ENCODE measurements at regions not wholly inside any gene's neighbourhood (a gene's known extent, or its start where the extent isn't known, plus 50 kb on each side); places are given as distances from the start of the nearest gene placed in this dataset.
"Not testable (repeated sequence)": the region's sequence is repeated elsewhere in the genome, so short reads cannot be mapped to it uniquely, and the experiment has no call there.

DNA sequence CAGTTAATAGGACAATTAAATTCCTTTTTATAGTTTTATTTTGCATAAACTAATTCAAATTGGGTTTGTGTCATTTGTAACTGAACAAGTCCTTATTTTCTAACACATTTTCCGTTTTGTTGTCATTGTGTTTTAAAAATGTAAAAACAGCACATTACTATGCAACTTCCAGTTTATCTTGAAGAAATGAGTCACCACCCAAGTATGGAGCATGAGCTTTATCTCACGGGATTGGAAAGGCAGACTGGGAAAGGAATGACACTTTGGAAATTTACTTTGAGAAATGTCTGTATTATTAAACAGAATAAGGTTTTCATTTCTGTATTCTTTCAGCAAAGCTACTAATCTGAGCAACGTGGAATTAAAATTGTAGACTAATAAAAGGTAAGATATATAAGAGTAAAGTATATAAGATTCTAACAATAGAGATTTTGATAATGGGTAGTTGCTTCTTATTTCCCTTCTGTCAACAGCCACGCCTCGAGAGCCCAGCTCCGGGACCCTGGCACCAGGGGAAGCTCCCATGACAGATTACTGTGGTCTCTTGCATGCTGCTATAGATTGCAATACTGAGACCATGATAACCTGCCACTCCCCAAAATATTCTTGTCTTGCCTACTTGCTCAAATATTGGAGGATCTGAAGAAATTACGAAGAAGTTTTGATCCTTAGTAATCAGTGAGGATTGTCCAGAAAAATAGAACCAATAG lies 433.1 kb downstream of the CHSY3 start:
- no peak for ATAC-seq
- Mint-ChIP-seq H3K27ac (no peak overlapping the region), H3K36me3 (no peaks in the 10 kb centered on the region), H3K9me3 (peaks cover 0 to 3% of the 10 kb centered on the region in 2 donors)
- DNase-seq (ENCODE audit: low spot score in 2 of 2): no peak

DNA sequence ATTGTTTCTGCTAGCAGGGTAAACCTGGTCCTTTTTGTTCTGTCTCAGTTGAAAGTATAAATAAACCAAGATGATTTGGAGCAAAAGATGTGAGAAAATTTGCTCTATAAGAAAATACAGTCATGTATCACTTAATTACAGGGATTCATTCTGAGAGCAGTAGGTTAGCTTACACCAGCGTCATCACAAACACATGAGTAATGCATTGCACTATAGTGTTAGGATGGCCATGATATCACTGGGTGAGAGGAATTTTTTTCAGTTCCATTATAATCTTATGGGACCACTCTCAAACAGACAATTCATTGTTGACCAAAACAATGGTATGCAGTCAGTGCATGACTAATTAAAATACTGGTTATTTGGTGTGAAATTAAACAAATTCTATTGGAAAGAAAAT lies 430.9 kb downstream of the CHSY3 start:
- Mint-ChIP-seq H3K9me3 (peaks cover 0 to 6% of the 10 kb centered on the region in 2 donors), H3K27ac (no peak overlapping the region), H3K36me3 (no peaks in the 10 kb centered on the region)
- DNase-seq (ENCODE audit: low spot score in 2 of 2) (no peak), ATAC-seq (no peak)

- Mint-ChIP-seq H3K9me3 (peaks cover 6% of the 10 kb centered on the region in 2 donors), H3K36me3 (no peaks in the 10 kb centered on the region), H3K27ac (no peak overlapping the region)
- DNase-seq (ENCODE audit: low spot score in 2 of 2) (no peak), ATAC-seq (no peak)
Observed at GRCh38 chr5:130333089-130333488, 428.8 kb downstream of the CHSY3 start.

GRCh38 chr5:130331332-130331731 lies 427.1 kb downstream of the CHSY3 start:
- Mint-ChIP-seq H3K36me3 (no peaks in the 10 kb centered on the region), H3K9me3 (peaks cover 6% of the 10 kb centered on the region in 2 donors), H3K27ac (no peak overlapping the region)
- ATAC-seq (no peak), DNase-seq (ENCODE audit: low spot score in 2 of 2) (no peak)

DNA sequence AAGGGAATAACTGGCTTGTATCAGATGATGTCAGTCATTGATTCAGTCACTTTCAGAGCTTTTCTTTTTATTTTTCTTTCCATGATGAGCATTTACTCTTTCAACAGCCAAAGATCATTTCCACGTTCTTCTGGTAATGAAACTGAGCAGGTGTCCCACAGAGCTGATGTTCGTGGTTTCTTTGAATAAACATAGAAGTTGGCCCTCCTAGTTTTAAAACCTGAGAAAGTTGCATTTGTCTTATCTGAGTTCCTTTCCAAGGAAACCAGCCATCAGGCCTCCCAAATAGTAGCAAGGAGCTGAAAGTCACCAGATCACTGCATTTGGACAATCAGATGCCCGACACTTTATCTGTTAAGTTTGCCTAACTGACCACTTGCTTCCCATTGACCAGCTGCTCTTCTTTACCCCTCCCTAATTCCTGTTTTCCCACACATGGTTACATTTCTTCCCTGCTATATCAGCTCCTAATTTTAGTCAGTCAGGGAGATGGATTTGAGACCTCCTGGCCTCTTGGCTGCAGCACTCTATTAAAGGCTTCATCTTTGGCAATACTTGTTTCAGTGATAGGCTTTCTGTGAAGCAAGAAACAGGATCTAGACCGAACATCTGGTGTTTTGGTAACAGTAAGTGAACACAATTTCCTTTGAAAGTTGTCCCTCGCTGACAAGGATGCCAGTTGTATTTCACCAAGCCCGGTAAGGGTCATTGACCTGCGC lies 420.8 kb downstream of the CHSY3 start:
- ATAC-seq (no peak), DNase-seq (ENCODE audit: low spot score in 2 of 2) (no peak)
- peaks cover 12% of the 10 kb centered on the region in 2 donors for H3K9me3 Mint-ChIP-seq
- peaks cover 0 to 4% of the 10 kb centered on the region in 2 donors for H3K36me3 Mint-ChIP-seq
- no peak overlapping the region for H3K27ac Mint-ChIP-seq

DNA sequence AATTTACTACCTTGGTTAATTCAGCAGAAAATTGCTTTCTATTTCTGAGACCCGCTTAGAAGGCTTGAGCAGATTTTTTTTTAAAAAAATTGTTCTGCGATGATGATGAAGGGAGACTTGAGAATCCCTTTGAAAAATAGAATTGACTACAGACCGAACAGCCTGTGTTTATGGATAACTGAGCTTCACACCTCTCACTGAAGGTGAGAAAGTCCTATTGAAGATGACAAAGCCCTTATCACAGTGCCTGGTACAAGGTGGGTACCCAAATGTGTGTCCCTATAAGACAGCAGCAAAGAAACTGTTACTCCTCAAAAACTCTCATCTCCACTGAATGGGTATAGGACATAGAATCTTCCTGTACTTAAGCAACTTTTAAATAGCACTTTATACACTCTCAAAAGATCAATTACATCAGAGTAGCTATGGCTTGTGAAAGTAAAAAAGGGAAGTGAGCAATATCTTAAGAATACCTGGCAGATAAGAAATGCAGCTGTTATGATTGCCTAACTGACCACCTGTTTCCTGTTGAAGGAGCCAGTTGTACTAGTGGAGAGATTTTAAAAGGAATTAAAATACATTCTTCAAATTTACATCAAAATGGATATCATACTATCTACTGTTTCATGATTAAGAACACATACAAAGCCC lies 419.7 kb downstream of the CHSY3 start:
- H3K27ac Mint-ChIP-seq: no peak overlapping the region
- DNase-seq (ENCODE audit: low spot score in 2 of 2): no peak
- ATAC-seq: no peak
- H3K9me3 Mint-ChIP-seq: peaks cover 6 to 12% of the 10 kb centered on the region in 2 donors
- peaks cover 0 to 4% of the 10 kb centered on the region in 2 donors for H3K36me3 Mint-ChIP-seq

- peaks cover 6 to 12% of the 10 kb centered on the region in 2 donors for H3K9me3 Mint-ChIP-seq
- peaks cover 0 to 4% of the 10 kb centered on the region in 2 donors for H3K36me3 Mint-ChIP-seq
- no peak for ATAC-seq
- no peak for DNase-seq (ENCODE audit: low spot score in 2 of 2)
- H3K27ac Mint-ChIP-seq: no peak overlapping the region
Observed at GRCh38 chr5:130321931-130322330, 417.7 kb downstream of the CHSY3 start.

GRCh38 chr5:130316971-130317680 lies 412.9 kb downstream of the CHSY3 start:
- no peak for ATAC-seq
- Mint-ChIP-seq H3K9me3 (peaks cover 0 to 13% of the 10 kb centered on the region in 2 donors), H3K27ac (no peak overlapping the region), H3K36me3 (no peaks in the 10 kb centered on the region)
- no peak for DNase-seq (ENCODE audit: low spot score in 2 of 2)

DNA sequence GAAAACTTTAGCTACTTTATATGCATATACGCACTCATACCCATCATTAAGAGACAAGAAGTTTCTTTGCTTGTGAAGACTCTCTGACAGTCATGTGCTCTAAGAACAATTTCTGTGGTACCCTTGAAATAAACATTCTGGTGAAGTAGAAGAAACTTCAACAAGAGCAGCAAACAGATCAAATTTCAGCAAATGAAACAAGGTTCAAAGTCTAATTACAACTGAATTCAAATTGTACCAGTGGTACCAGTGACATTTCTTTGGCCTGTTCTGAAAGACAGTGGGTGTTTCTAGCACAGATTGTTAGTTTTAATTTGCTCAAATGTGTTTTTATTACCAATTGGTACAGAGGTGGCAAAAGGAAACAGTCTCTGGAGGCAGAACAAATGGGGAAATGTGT lies 391.0 kb downstream of the CHSY3 start:
- ATAC-seq (no peak), DNase-seq (ENCODE audit: low spot score in 2 of 2) (no peak)
- Mint-ChIP-seq H3K36me3 (no peaks in the 10 kb centered on the region), H3K9me3 (no peaks in the 10 kb centered on the region), H3K27ac (no peak overlapping the region)

GRCh38 chr5:130294798-130295197 lies 390.5 kb downstream of the CHSY3 start:
- H3K36me3 Mint-ChIP-seq; H3K27ac Mint-ChIP-seq; ATAC-seq; DNase-seq (ENCODE audit: low spot score in 2 of 2); H3K9me3 Mint-ChIP-seq: not testable (repeated sequence)

DNA sequence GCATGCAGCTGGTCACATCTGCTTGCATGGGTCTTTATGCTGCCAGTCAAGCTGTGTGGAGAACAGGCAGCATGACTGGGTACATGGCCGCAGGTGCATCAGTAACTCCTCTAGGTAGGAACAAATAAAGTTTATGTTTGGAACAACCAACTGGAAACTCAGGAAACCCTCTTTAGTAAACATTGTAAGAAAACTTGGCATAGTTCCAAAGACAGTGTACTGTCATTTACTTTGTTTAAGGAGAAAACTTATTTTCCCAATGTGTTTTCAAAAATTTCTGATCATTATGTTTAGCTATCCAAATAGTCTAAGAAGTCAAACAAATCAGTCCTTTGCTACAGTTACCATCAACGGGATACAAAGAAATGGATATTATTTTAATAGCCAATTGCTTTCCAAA lies 386.0 kb downstream of the CHSY3 start:
- ATAC-seq (no peak), DNase-seq (ENCODE audit: low spot score in 2 of 2) (no peak)
- Mint-ChIP-seq H3K27ac (no peak overlapping the region), H3K9me3 (no peaks in the 10 kb centered on the region), H3K36me3 (no peaks in the 10 kb centered on the region)

DNA sequence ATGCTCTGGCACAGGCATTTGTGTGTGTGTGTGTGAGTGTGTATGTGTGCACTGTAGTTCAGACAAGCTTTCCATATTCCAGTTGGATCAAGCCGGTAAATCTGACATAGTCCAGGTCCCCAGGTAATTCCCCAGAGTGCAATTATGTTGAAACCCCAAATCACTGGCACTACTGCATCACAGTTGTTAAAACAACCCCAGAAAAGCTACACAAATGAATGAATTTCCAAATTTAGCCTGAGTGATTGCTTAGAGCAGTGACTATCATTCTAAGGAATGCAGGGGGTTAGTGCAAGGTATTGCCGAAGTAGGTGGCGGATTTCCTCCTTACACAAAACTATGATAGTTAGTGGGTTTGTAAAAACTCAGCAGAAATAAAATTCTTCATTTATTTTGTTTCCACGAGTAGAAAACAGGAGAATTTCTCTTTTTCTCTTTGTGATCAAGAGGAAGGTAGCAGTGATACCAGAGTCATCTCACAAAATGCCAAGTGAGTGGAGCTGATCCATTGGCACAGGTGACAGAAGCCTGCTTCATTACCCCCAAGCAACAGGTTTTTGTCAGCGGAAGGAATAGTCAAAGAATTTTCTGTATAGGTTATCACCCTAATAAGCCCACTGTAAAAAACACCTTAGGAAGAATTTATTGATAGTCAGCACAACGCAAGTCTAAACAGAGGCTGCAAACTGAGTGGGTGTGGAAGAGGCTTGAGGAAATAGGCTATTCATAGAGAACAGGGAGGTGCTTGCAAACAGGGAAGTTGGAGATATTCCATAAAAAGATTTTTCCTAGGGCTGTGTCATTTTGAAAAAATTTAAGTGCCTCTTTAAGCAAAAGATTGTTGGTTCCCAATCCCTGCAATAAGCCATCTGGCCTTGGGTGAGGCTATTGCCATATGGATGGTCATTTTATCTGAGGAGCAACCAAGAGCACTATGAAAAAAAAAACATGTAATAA lies 385.1 kb downstream of the CHSY3 start:
- H3K36me3 Mint-ChIP-seq: no peaks in the 10 kb centered on the region
- no peaks in the 10 kb centered on the region for H3K9me3 Mint-ChIP-seq
- ATAC-seq (no peak), DNase-seq (ENCODE audit: low spot score in 2 of 2) (no peak)
- no peak overlapping the region for H3K27ac Mint-ChIP-seq

GRCh38 chr5:130287438-130287837 lies 383.2 kb downstream of the CHSY3 start:
- H3K9me3 Mint-ChIP-seq: no peaks in the 10 kb centered on the region
- no peak for DNase-seq (ENCODE audit: low spot score in 2 of 2)
- no peaks in the 10 kb centered on the region for H3K36me3 Mint-ChIP-seq
- no peak for ATAC-seq
- no peak overlapping the region for H3K27ac Mint-ChIP-seq

- DNase-seq (ENCODE audit: low spot score in 2 of 2) (no peak), ATAC-seq (no peak)
- no peaks in the 10 kb centered on the region for H3K36me3 Mint-ChIP-seq
- no peaks in the 10 kb centered on the region for H3K9me3 Mint-ChIP-seq
- H3K27ac Mint-ChIP-seq: no peak overlapping the region
Observed at GRCh38 chr5:130286971-130287370, 382.7 kb downstream of the CHSY3 start.

GRCh38 chr5:130282049-130282448 lies 377.8 kb downstream of the CHSY3 start:
- DNase-seq (ENCODE audit: low spot score in 2 of 2) (no peak), ATAC-seq (no peak)
- Mint-ChIP-seq H3K9me3 (no peaks in the 10 kb centered on the region), H3K36me3 (no peaks in the 10 kb centered on the region), H3K27ac (no peak overlapping the region)
